GM23338 (cell line): ENCODE measurements at regions not wholly inside any gene's neighbourhood (a gene's known extent, or its start where the extent isn't known, plus 50 kb on each side); places are given as distances from the start of the nearest gene placed in this dataset.

ENCODE experiments used
- ATAC-seq: fragments of 200-7000 bp; cut with Tn5 transposase; 3 replicates; pipeline ENCODE4 v1.9.1; 2020
- DNase-seq: peaks from one replicate; pipeline ENCODE4 v3.0.0-alpha.2; 2015; ENCODE audit warnings: low spot score
- H2AFZ ChIP-seq: fragments of 200-600 bp; sonication (generic); 2 replicates; pipeline ENCODE4 v1.8.0; 2016; ENCODE audit warnings: antibody characterized with exemption, mild to moderate bottlenecking, moderate library complexity
- H3F3A ChIP-seq: fragments of 200-600 bp; sonication (generic); replicated peaks from 2 replicates; pipeline ENCODE4 v1.8.0; 2017; ENCODE audit warnings: antibody characterized with exemption, mixed run types, low read depth
- H3K27ac ChIP-seq: fragments of 200-600 bp; sonication (generic); 2 replicates; pipeline ENCODE4 v1.6.1; 2016; ENCODE audit warnings: low read depth
- H3K27me3 ChIP-seq: fragments of 200-600 bp; sonication (generic); 2 replicates; pipeline ENCODE4 v1.8.0; 2016; ENCODE audit warnings: mild to moderate bottlenecking, mixed run types, moderate library complexity; ENCODE audit not compliant: insufficient read depth
- H3K36me3 ChIP-seq: fragments of 200-600 bp; sonication (generic); 2 replicates; pipeline ENCODE4 v1.8.0; 2016; ENCODE audit warnings: mild to moderate bottlenecking; ENCODE audit not compliant: insufficient read depth
- H3K4me1 ChIP-seq: fragments of 200-600 bp; sonication (generic); 2 replicates; pipeline ENCODE4 v1.8.0; 2016; ENCODE audit warnings: mild to moderate bottlenecking, moderate library complexity; ENCODE audit not compliant: insufficient read depth
- H3K4me2 ChIP-seq: fragments of 200-600 bp; sonication (generic); 2 replicates; pipeline ENCODE4 v1.7.1; 2017; ENCODE audit warnings: mixed run types
- H3K4me3 ChIP-seq: fragments of 200-600 bp; sonication (generic); 2 replicates; pipeline ENCODE4 v1.6.1; 2016; ENCODE audit warnings: mixed run types
- H3K79me2 ChIP-seq: fragments of 200-600 bp; sonication (generic); replicated peaks from 2 replicates; pipeline ENCODE4 v1.8.0; 2017; ENCODE audit warnings: mild to moderate bottlenecking; ENCODE audit not compliant: insufficient read depth
- H3K9me2 ChIP-seq: fragments of 200-600 bp; sonication (generic); 2 replicates; pipeline ENCODE4 v1.8.0; 2017; ENCODE audit not compliant: insufficient read depth
- H4K20me1 ChIP-seq: fragments of 200-600 bp; sonication (generic); replicated peaks from 2 replicates; pipeline ENCODE4 v1.8.0; 2017; ENCODE audit warnings: mild to moderate bottlenecking; ENCODE audit not compliant: insufficient read depth
- H3K27ac Mint-ChIP-seq: 2 replicates; pipeline ENCODE4 v1.8.0; 2020; ENCODE audit warnings: inconsistent platforms, mild to moderate bottlenecking, moderate library complexity, mixed read lengths
- H3K27me3 Mint-ChIP-seq: 3 replicates; pipeline ENCODE4 v1.8.0; 2022; ENCODE audit warnings: low read depth, mild to moderate bottlenecking, moderate library complexity, mixed read lengths, inconsistent platforms; ENCODE audit not compliant: insufficient read depth, poor library complexity
- H3K36me3 Mint-ChIP-seq: 3 replicates; pipeline ENCODE4 v1.8.0; 2021; ENCODE audit warnings: low read depth, mild to moderate bottlenecking, inconsistent platforms, moderate library complexity, mixed read lengths
- H3K4me1 Mint-ChIP-seq: 3 replicates; pipeline ENCODE4 v1.8.0; 2020; ENCODE audit warnings: mild to moderate bottlenecking, inconsistent platforms, mixed read lengths
- H3K4me3 Mint-ChIP-seq: 3 replicates; pipeline ENCODE4 v1.8.0; 2021; ENCODE audit warnings: moderate library complexity, mild to moderate bottlenecking, inconsistent platforms, mixed read lengths
- H3K9me3 Mint-ChIP-seq: 3 replicates; pipeline ENCODE4 v1.8.0; 2020; ENCODE audit warnings: moderate library complexity, mild to moderate bottlenecking, inconsistent platforms, mixed read lengths
- CREB1 ChIP-seq: fragments of 250-450 bp; sonication (Bioruptor Pico); IDR thresholded peaks from 2 replicates; pipeline ENCODE4 v1.5.0; 2020; ENCODE audit warnings: low read depth, mild to moderate bottlenecking, moderate library complexity
- CTCF ChIP-seq, 2 experiments: fragments of 200-600 bp in 1 of 2; sonication (generic) in 1 of 2; conservative IDR thresholded peaks; 2 replicates each; pipeline versions ENCODE4 v1.5.1 to v1.6.1; 2016 to 2017; ENCODE audit warnings: antibody characterized with exemption in 2 of 2, low read depth in 2 of 2, mild to moderate bottlenecking in 2 of 2, moderate library complexity in 1 of 2
- ETS1 ChIP-seq: IDR thresholded peaks from 2 replicates; pipeline ENCODE4 v1.6.1; 2016; ENCODE audit warnings: antibody characterized with exemption
- EZH2 ChIP-seq: fragments of 200-600 bp; sonication (generic); IDR thresholded peaks from one replicate; pipeline ENCODE4 v1.8.0; 2017; ENCODE audit warnings: antibody characterized with exemption, mild to moderate bottlenecking, low read depth; ENCODE audit not compliant: unreplicated experiment
- EZH2phosphoT487 ChIP-seq: fragments of 200-600 bp; sonication (generic); IDR thresholded peaks from one replicate; pipeline ENCODE4 v1.8.1; 2018; ENCODE audit warnings: antibody characterized with exemption; ENCODE audit not compliant: unreplicated experiment
- JUNB ChIP-seq: IDR thresholded peaks from one replicate; pipeline ENCODE4 v1.6.1; 2016; ENCODE audit warnings: antibody characterized with exemption; ENCODE audit not compliant: unreplicated experiment
- NANOG ChIP-seq: IDR thresholded peaks from 2 replicates; pipeline ENCODE4 v1.6.1; 2016; ENCODE audit warnings: antibody characterized with exemption, borderline replicate concordance
- POLR2AphosphoS5 ChIP-seq: IDR thresholded peaks from 2 replicates; pipeline ENCODE4 v1.6.1; 2016; ENCODE audit warnings: antibody characterized with exemption, low read depth
- REST ChIP-seq: IDR thresholded peaks from one replicate; pipeline ENCODE4 v1.6.1; 2018; ENCODE audit warnings: antibody characterized with exemption; ENCODE audit not compliant: unreplicated experiment
- STAT1 ChIP-seq: IDR thresholded peaks from one replicate; pipeline ENCODE4 v1.6.1; 2016; ENCODE audit warnings: antibody characterized with exemption; ENCODE audit not compliant: unreplicated experiment
- ZNF114 ChIP-seq: fragments of 250-450 bp; sonication (Bioruptor Pico); IDR thresholded peaks from 2 replicates; pipeline ENCODE4 v1.5.0; 2020; ENCODE audit warnings: mild to moderate bottlenecking, moderate library complexity
- ZNF331 ChIP-seq: fragments of 250-450 bp; sonication (Bioruptor Pico); IDR thresholded peaks from 2 replicates; pipeline ENCODE4 v1.5.0; 2020; ENCODE audit warnings: low read depth, mild to moderate bottlenecking, moderate library complexity
- ZNF462 ChIP-seq: fragments of 250-450 bp; sonication (Bioruptor Pico); IDR thresholded peaks from 2 replicates; pipeline ENCODE4 v1.5.0; 2020; ENCODE audit warnings: mild to moderate bottlenecking, moderate library complexity

- ATAC-seq (no peak), DNase-seq (no peak)
- peaks cover 19% of the 10 kb centered on the region for H3K9me3 Mint-ChIP-seq
- no peaks in the 10 kb centered on the region for H3K4me1 Mint-ChIP-seq
- no peaks in the 10 kb centered on the region for H3K4me1 ChIP-seq
- H3K4me3 ChIP-seq, result no peak overlapping the region
- no peak overlapping the region for H2AFZ ChIP-seq
- no peak overlapping the region for H3K4me3 Mint-ChIP-seq
- H3K27me3 Mint-ChIP-seq, result no peaks in the 10 kb centered on the region
- peaks cover 9% of the 10 kb centered on the region; the same call in 1 of the 2 replicates for H3K9me2 ChIP-seq
- H3K27ac ChIP-seq, result no peak overlapping the region
- H3K4me2 ChIP-seq, result no peak overlapping the region
- no peaks in the 10 kb centered on the region for H3F3A ChIP-seq
- no peaks in the 10 kb centered on the region for H3K27me3 ChIP-seq
- H4K20me1 ChIP-seq, result no peaks in the 10 kb centered on the region
- peaks cover 6% of the 10 kb centered on the region; the same call in 1 of the 2 replicates for H3K36me3 ChIP-seq
- no peaks in the 10 kb centered on the region for H3K79me2 ChIP-seq
- TF ChIP-seq ZNF462 (CRISPR knock-in tag), result no peak
- no peak for TF ChIP-seq STAT1
- TF ChIP-seq EZH2phosphoT487, result no peak
- no peak for TF ChIP-seq EZH2
- TF ChIP-seq ZNF331 (CRISPR knock-in tag), result no peak
- no peak for TF ChIP-seq CTCF (conservative IDR thresholded peaks at IDR 0.05; ENCODE audit: low read depth in 2 of 2)
- no peak for TF ChIP-seq POLR2AphosphoS5
- no peak for TF ChIP-seq REST
- TF ChIP-seq JUNB, result no peak
- no peak for TF ChIP-seq NANOG
- no peak for TF ChIP-seq CREB1 (CRISPR knock-in tag)
- no peak for TF ChIP-seq ETS1
- TF ChIP-seq ZNF114 (CRISPR knock-in tag), result no peak
- peaks cover 19% of the 10 kb centered on the region; the same call in 2 of the 3 replicates for H3K36me3 Mint-ChIP-seq
- H3K27ac Mint-ChIP-seq, result no peak overlapping the region
Measured at GRCh38 chr3:162337630-162338029, 841.0 kb downstream of the OTOL1 start.
